ENCODE measurements at regions not wholly inside any gene's neighbourhood (a gene's known extent, or its start where the extent isn't known, plus 50 kb on each side); places are given as distances from the start of the nearest gene placed in this dataset.

- intact Hi-C loops (cut with DNase I): no loop called here
- no peak for TF ChIP-seq CTCF (IDR thresholded peaks at IDR 0.05)
- H3K27me3 ChIP-seq: no peaks in the 10 kb centered on the region
- H3K4me1 ChIP-seq: no peaks in the 10 kb centered on the region
- no peak overlapping the region for H3K4me3 ChIP-seq
- H3K9me3 ChIP-seq: no peaks in the 10 kb centered on the region
- H3K36me3 ChIP-seq: no peaks in the 10 kb centered on the region
- no peak overlapping the region for H3K27ac ChIP-seq
- DNase-seq (no peak), ATAC-seq (no peak)
Observed at GRCh38 chr2:100627330-100628300, 64.8 kb downstream of the PDCL3 start.

GRCh38 chr2:100628506-100628905 lies 65.7 kb downstream of the PDCL3 start:
- no peaks in the 10 kb centered on the region for H3K9me3 ChIP-seq
- no peak for TF ChIP-seq CTCF (IDR thresholded peaks at IDR 0.05)
- no peaks in the 10 kb centered on the region for H3K36me3 ChIP-seq
- no peak overlapping the region for H3K4me3 ChIP-seq
- no peaks in the 10 kb centered on the region for H3K4me1 ChIP-seq
- ATAC-seq (no peak), DNase-seq (no peak)
- intact Hi-C loops (cut with DNase I): no loop called here
- no peak overlapping the region for H3K27ac ChIP-seq
- H3K27me3 ChIP-seq: no peaks in the 10 kb centered on the region

DNA sequence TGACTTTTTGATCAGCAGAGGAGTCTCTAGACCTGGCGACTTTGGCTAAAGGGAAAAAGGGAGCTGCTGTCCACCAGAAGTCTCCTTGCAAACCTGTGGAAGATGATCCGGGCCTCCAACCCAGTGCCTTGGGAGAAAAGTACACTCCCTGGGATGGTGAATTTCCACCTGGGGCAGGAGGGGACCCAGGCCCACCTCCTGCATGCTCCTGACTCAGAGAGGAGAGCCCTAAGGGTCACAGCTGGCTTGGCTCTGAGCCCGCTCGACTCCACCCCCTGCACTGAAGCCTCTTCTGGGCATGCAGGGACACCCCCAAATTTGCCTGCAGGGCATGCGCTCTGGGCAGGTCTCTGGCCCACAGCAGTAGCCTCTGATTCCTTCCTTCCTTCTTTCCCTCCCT lies 66.5 kb downstream of the PDCL3 start:
- intact Hi-C loops (cut with DNase I): no loop called here
- no peak for TF ChIP-seq CTCF (IDR thresholded peaks at IDR 0.05)

GRCh38 chr2:100630473-100630977 lies 67.7 kb downstream of the PDCL3 start:
- H3K27me3 ChIP-seq: no peaks in the 10 kb centered on the region
- intact Hi-C loops (cut with DNase I): no loop called here
- no peak overlapping the region for H3K4me3 ChIP-seq
- no peak for DNase-seq
- no peak for ATAC-seq
- no peak overlapping the region for H3K27ac ChIP-seq
- no peak for TF ChIP-seq CTCF (IDR thresholded peaks at IDR 0.05)
- no peaks in the 10 kb centered on the region for H3K36me3 ChIP-seq
- no peaks in the 10 kb centered on the region for H3K9me3 ChIP-seq
- no peaks in the 10 kb centered on the region for H3K4me1 ChIP-seq

More for the DNA sequence above, 66.5 kb downstream of the PDCL3 start:
- H3K36me3 ChIP-seq: no peaks in the 10 kb centered on the region
- no peaks in the 10 kb centered on the region for H3K4me1 ChIP-seq
- no peak overlapping the region for H3K4me3 ChIP-seq
- no peaks in the 10 kb centered on the region for H3K27me3 ChIP-seq
- no peak for DNase-seq
- no peaks in the 10 kb centered on the region for H3K9me3 ChIP-seq
- no peak overlapping the region for H3K27ac ChIP-seq
- no peak for ATAC-seq

DNA sequence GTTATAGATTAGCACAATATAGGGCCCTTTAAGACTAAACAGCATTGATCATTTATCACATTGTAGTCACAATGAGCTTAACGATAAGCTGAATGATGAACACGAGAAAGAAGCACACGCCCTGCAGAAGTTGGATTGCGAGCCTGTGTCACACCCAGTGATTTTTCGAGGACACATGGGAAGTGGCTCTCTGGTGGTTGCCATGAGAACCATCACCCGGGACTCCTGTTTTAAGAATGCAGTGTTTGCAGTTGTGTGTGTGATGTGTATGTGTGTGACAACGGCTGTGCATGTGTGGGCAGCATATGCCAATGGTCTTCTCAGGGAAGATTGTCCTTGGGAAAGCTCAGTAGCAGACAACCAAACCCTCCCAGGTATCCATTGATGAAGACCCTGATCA lies 69.2 kb downstream of the PDCL3 start:
- intact Hi-C loops (cut with DNase I): no loop called here
- no peaks in the 10 kb centered on the region for H3K36me3 ChIP-seq
- no peak overlapping the region for H3K4me3 ChIP-seq
- no peak for DNase-seq
- H3K27me3 ChIP-seq: no peaks in the 10 kb centered on the region
- ATAC-seq: no peak
- no peaks in the 10 kb centered on the region for H3K4me1 ChIP-seq
- H3K27ac ChIP-seq: no peak overlapping the region
- no peak for TF ChIP-seq CTCF (IDR thresholded peaks at IDR 0.05)
- no peaks in the 10 kb centered on the region for H3K9me3 ChIP-seq
